Memory B cell (primary cell): ENCODE measurements at regions not wholly inside any gene's neighbourhood (a gene's known extent, or its start where the extent isn't known, plus 50 kb on each side); places are given as distances from the start of the nearest gene placed in this dataset.

Experiments
- ATAC-seq: fragments of 150-1000 bp; cut with Tn5 transposase; 2 replicates; pipeline ENCODE4 v1.10.0; 2021; ENCODE audit warnings: low read depth, mild to moderate bottlenecking, moderate library complexity
- DNase-seq, 2 donors: peaks; one replicate each; pipeline ENCODE4 v3.0.0; 2022; ENCODE audit warnings: low spot score in 2 of 2
- H3K27ac Mint-ChIP-seq: one replicate; pipeline ENCODE4 v1.8.0; 2022; ENCODE audit warnings: mild to moderate bottlenecking, moderate library complexity, mixed read lengths
- H3K27me3 Mint-ChIP-seq: one replicate; pipeline ENCODE4 v1.8.0; 2022; ENCODE audit warnings: mixed read lengths
- H3K36me3 Mint-ChIP-seq: one replicate; pipeline ENCODE4 v1.8.0; 2022; ENCODE audit warnings: mild to moderate bottlenecking, mixed read lengths
- H3K4me1 Mint-ChIP-seq: one replicate; pipeline ENCODE4 v1.8.0; 2022; ENCODE audit warnings: mixed read lengths
- H3K4me3 Mint-ChIP-seq: one replicate; pipeline ENCODE4 v1.8.0; 2022; ENCODE audit warnings: mild to moderate bottlenecking, moderate library complexity, mixed read lengths
- H3K9me3 Mint-ChIP-seq: one replicate; pipeline ENCODE4 v1.8.0; 2022; ENCODE audit warnings: mixed read lengths

GRCh38 chr18:40489301-40489700, 1465.7 kb upstream of the PIK3C3 start:
- Mint-ChIP-seq H3K36me3 (no peaks in the 10 kb centered on the region), H3K27me3 (no peaks in the 10 kb centered on the region), H3K27ac (no peak overlapping the region), H3K4me1 (no peaks in the 10 kb centered on the region), H3K9me3 (peaks cover 2% of the 10 kb centered on the region), H3K4me3 (no peak overlapping the region)
- DNase-seq (no peak), ATAC-seq (no peak)

- ATAC-seq (no peak), DNase-seq (no peak)
- Mint-ChIP-seq H3K27me3 (no peaks in the 10 kb centered on the region), H3K27ac (no peak overlapping the region), H3K9me3 (peaks cover 5% of the 10 kb centered on the region), H3K4me1 (no peaks in the 10 kb centered on the region), H3K36me3 (no peaks in the 10 kb centered on the region), H3K4me3 (no peak overlapping the region)
Observed at GRCh38 chr18:40485318-40485717, 1469.7 kb upstream of the PIK3C3 start.

- peaks cover 4% of the 10 kb centered on the region for H3K9me3 Mint-ChIP-seq
- H3K4me3 Mint-ChIP-seq, result no peak overlapping the region
- H3K27ac Mint-ChIP-seq, result no peak overlapping the region
- DNase-seq, result no peak
- H3K4me1 Mint-ChIP-seq, result no peaks in the 10 kb centered on the region
- H3K36me3 Mint-ChIP-seq, result no peaks in the 10 kb centered on the region
- no peaks in the 10 kb centered on the region for H3K27me3 Mint-ChIP-seq
- no peak for ATAC-seq
Observed at GRCh38 chr18:40473221-40474029, 1481.6 kb upstream of the PIK3C3 start.

- no peak for DNase-seq
- Mint-ChIP-seq H3K4me3 (no peak overlapping the region), H3K27ac (no peak overlapping the region), H3K9me3 (peaks cover 3% of the 10 kb centered on the region), H3K4me1 (no peaks in the 10 kb centered on the region), H3K27me3 (no peaks in the 10 kb centered on the region), H3K36me3 (no peaks in the 10 kb centered on the region)
- no peak for ATAC-seq
Observed at GRCh38 chr18:40470723-40471122, 1484.3 kb upstream of the PIK3C3 start.

- DNase-seq (no peak), ATAC-seq (no peak)
- Mint-ChIP-seq H3K27ac (no peak overlapping the region), H3K9me3 (peaks cover 3% of the 10 kb centered on the region), H3K4me1 (no peaks in the 10 kb centered on the region), H3K27me3 (no peaks in the 10 kb centered on the region), H3K36me3 (no peaks in the 10 kb centered on the region), H3K4me3 (no peak overlapping the region)
Observed at GRCh38 chr18:40469851-40470250, 1485.2 kb upstream of the PIK3C3 start.

GRCh38 chr18:40469316-40469715, 1485.7 kb upstream of the PIK3C3 start:
- Mint-ChIP-seq H3K27ac (no peak overlapping the region), H3K36me3 (no peaks in the 10 kb centered on the region), H3K9me3 (peaks cover 3% of the 10 kb centered on the region), H3K4me1 (no peaks in the 10 kb centered on the region), H3K27me3 (no peaks in the 10 kb centered on the region), H3K4me3 (no peak overlapping the region)
- DNase-seq (no peak), ATAC-seq (no peak)

- Mint-ChIP-seq H3K9me3 (peaks cover 6% of the 10 kb centered on the region), H3K36me3 (no peaks in the 10 kb centered on the region), H3K4me1 (no peaks in the 10 kb centered on the region), H3K27me3 (no peaks in the 10 kb centered on the region), H3K27ac (no peak overlapping the region), H3K4me3 (no peak overlapping the region)
- DNase-seq (no peak), ATAC-seq (no peak)
Observed at GRCh38 chr18:40464032-40464431, 1491.0 kb upstream of the PIK3C3 start.

- ATAC-seq (no peak), DNase-seq (no peak)
- no peaks in the 10 kb centered on the region for H3K36me3 Mint-ChIP-seq
- H3K4me1 Mint-ChIP-seq, result no peaks in the 10 kb centered on the region
- no peak overlapping the region for H3K4me3 Mint-ChIP-seq
- H3K27me3 Mint-ChIP-seq, result no peaks in the 10 kb centered on the region
- H3K9me3 Mint-ChIP-seq, result peaks cover 8% of the 10 kb centered on the region
- H3K27ac Mint-ChIP-seq, result no peak overlapping the region
Observed at GRCh38 chr18:40453903-40454302, 1501.1 kb upstream of the PIK3C3 start.

GRCh38 chr18:40452599-40452998, 1502.4 kb upstream of the PIK3C3 start:
- no peaks in the 10 kb centered on the region for H3K36me3 Mint-ChIP-seq
- H3K27me3 Mint-ChIP-seq, result no peaks in the 10 kb centered on the region
- H3K4me1 Mint-ChIP-seq, result no peaks in the 10 kb centered on the region
- no peak overlapping the region for H3K4me3 Mint-ChIP-seq
- DNase-seq, result no peak
- peaks cover 6% of the 10 kb centered on the region for H3K9me3 Mint-ChIP-seq
- no peak for ATAC-seq
- H3K27ac Mint-ChIP-seq, result no peak overlapping the region

GRCh38 chr18:40450751-40451150, 1504.3 kb upstream of the PIK3C3 start:
- DNase-seq, result no peak
- H3K9me3 Mint-ChIP-seq, result peaks cover 6% of the 10 kb centered on the region
- H3K4me3 Mint-ChIP-seq, result no peak overlapping the region
- no peaks in the 10 kb centered on the region for H3K27me3 Mint-ChIP-seq
- ATAC-seq, result no peak
- no peaks in the 10 kb centered on the region for H3K4me1 Mint-ChIP-seq
- H3K27ac Mint-ChIP-seq, result no peak overlapping the region
- H3K36me3 Mint-ChIP-seq, result no peaks in the 10 kb centered on the region

GRCh38 chr18:40447820-40448219, 1507.2 kb upstream of the PIK3C3 start:
- Mint-ChIP-seq H3K27me3 (no peaks in the 10 kb centered on the region), H3K4me3 (no peak overlapping the region), H3K36me3 (no peaks in the 10 kb centered on the region), H3K9me3 (peaks cover 6% of the 10 kb centered on the region), H3K27ac (no peak overlapping the region), H3K4me1 (no peaks in the 10 kb centered on the region)
- ATAC-seq, result no peak
- no peak for DNase-seq

- Mint-ChIP-seq H3K27ac (no peak overlapping the region), H3K9me3 (peaks cover 8% of the 10 kb centered on the region)
- ATAC-seq, result no peak
Observed at GRCh38 chr18:40440088-40440487, 1514.9 kb upstream of the PIK3C3 start.

GRCh38 chr18:40437517-40437916, 1517.5 kb upstream of the PIK3C3 start:
- no peak for ATAC-seq
- H3K9me3 Mint-ChIP-seq, result peaks cover 4% of the 10 kb centered on the region
- H3K4me3 Mint-ChIP-seq, result no peak overlapping the region
- H3K4me1 Mint-ChIP-seq, result no peaks in the 10 kb centered on the region
- DNase-seq, result no peak
- no peaks in the 10 kb centered on the region for H3K36me3 Mint-ChIP-seq
- H3K27me3 Mint-ChIP-seq, result no peaks in the 10 kb centered on the region
- H3K27ac Mint-ChIP-seq, result no peak overlapping the region

More at GRCh38 chr18:40440088-40440487, 1514.9 kb upstream of the PIK3C3 start:
- Mint-ChIP-seq H3K27me3 (no peaks in the 10 kb centered on the region), H3K4me3 (no peak overlapping the region), H3K4me1 (no peaks in the 10 kb centered on the region), H3K36me3 (no peaks in the 10 kb centered on the region)
- DNase-seq, result no peak

GRCh38 chr18:40431071-40431985, 1523.7 kb upstream of the PIK3C3 start:
- DNase-seq (no peak), ATAC-seq (no peak)
- Mint-ChIP-seq H3K27me3 (no peaks in the 10 kb centered on the region), H3K4me3 (no peak overlapping the region), H3K9me3 (peaks cover 4% of the 10 kb centered on the region), H3K27ac (no peak overlapping the region), H3K36me3 (no peaks in the 10 kb centered on the region), H3K4me1 (no peaks in the 10 kb centered on the region)
